HG03558 (cell line): ENCODE measurements at regions not wholly inside any gene's neighbourhood (a gene's known extent, or its start where the extent isn't known, plus 50 kb on each side); places are given as distances from the start of the nearest gene placed in this dataset.

Source experiments
- ATAC-seq: cut with Tn5 transposase; IDR thresholded peaks from one replicate; pipeline ENCODE4 v1.9.1; 2021; ENCODE audit warnings: moderate number of reproducible peaks; ENCODE audit not compliant: unreplicated experiment; ENCODE audit errors: extremely low read depth

- no peak for ATAC-seq
Measured at GRCh38 chr17:73777131-73777449, 132.8 kb upstream of the SDK2 start.

DNA sequence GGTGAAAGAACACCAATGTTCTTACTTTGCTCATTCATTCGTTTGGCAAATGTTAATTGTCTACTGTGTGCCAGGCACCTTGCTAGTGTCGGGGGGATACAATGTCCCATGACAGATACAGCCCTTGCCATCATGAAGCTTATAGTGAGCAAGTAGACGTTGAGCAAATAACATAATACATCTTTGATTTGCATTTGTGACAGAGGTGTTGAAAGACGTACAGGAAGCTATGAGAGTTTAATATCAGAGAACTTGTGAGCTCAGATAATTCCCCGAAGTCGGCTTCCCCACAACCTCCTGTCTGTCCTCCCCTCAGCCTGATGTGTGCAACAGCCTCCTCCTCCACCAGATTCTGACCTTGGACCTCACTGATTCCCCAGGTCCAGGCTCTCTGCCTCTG, 138.0 kb upstream of the SDK2 start:
- ATAC-seq = no peak

- ATAC-seq = no peak
Measured at GRCh38 chr17:73782641-73783381, 138.6 kb upstream of the SDK2 start.

GRCh38 chr17:73783382-73783766, 139.1 kb upstream of the SDK2 start:
- ATAC-seq = no peak

- no peak for ATAC-seq
Measured at GRCh38 chr17:73783945-73784603, 139.8 kb upstream of the SDK2 start.

DNA sequence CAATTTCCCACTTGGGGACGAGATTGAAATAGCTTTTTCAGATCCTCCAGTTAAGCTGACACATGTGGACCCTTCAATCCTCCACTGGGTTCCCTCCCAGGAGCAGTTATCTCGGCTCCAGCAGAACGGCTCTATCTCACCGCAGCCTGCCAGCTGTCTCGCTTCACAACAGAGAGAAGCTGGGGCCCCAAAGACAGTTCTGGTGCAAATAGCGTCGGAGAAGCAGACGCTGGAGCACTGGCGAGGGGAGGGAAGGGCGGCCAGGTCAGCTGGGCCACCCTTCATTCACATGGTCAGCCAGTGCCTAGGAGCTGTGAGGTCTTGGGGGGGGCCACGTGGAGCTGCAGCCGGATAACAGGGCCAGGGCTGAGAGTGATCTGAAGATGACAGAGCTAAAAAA, 141.3 kb upstream of the SDK2 start:
- no peak for ATAC-seq

DNA sequence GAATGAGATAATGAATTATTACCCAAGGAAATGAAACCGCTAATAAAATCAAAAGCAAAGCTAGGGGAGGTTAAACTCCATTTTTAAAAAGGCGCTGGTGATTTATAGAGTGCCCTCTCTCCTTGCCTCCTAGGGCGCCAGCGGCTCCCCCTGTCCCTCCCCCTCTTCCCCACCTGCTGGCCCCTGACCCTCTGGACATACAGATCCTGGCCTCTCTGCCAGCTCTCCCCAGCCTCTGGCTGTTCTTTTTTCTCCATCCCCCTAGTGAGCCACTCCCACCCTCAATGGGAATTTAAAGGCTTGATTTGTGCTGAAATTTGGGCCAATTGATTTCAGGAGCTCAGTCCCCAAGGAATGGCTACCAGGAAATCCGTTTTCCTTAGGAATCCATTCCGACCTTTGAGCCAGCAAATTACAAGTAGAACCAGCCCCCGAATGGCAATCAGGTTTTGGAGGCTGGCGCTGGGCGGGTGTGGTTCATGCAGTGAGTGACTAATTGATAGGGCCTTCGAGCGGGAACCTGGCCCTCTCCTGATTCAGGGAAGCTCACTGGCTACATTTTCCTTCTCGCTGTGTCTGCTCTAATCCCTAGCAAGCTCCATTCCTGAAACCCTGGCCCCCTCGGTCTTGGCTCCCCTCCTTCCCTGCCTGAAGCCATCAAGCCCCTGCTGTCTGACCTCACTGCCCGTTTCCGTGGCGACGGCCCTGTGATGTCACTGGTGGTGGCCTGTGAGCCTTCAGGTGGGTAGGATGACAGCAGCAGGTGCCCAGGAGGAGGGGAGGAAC, 141.9 kb upstream of the SDK2 start:
- no peak for ATAC-seq

DNA sequence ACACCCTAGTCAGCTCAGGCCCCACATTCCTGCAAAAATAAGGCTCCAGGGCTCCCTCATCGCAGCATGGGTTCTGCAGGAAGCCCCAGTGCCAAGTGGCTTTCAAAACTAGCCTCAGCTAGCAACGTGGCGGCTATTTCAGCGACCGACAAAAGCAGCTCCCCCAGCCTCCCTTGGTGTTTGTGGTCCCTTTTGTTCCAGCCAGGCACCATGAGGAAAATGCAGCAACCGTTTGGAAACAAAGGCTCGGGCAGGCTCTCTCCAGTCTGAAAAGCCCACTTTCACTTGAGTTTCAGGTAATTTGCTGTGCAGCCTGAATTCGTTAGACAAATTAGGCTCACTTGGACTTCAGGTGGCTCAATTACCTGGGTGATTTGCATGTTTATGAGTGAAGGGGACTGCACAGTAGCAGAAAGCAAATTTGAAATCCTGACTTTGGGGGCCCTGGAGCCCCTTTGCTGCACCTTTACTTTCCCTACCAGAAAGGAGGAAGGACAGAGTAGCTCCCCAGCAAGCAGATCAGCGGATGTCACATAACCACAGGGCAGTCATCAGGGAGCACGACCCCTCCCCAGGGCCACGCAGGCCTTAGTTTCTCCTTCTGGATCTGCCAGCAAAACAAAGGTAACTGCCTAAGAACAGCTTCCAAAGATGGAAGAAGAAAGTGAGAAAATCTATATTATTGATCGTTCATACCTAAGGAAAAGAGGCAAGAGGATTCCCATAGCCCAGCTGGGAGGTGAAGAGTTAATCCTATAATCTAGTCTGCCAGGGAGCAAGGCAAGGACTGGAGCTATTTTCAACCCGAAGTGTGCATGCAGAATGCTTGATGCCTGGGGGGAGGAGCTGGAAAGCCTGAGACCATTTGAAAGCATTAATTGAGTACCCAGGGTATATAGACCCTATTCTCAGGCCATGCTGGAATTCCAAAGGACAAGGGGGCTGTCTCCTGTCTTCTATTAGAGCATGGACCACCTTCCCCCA, 143.1 kb upstream of the SDK2 start:
- ATAC-seq = no peak

GRCh38 chr17:73788111-73788510, 143.9 kb upstream of the SDK2 start:
- ATAC-seq = no peak

DNA sequence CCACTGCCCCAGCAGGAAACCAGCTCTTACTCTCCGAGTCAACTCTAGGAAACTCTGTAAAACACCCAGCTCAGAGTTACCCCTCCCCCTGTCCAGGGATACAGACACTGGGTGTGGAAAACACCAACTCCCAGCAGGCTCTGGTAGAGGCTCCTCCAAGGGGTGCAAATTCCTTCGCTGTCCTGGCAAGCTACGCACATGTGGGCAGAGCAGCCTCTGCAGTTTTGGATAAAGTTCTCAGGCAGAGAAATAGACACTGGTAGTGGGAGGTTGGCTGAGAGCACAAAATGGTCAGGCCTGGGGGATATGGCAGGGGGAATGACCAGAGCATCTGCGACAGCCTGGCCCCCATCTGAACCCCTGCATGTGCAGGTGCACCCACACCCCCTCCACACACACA, 146.9 kb upstream of the SDK2 start:
- ATAC-seq = no peak

- ATAC-seq = no peak
Measured at GRCh38 chr17:73791631-73792030, 147.4 kb upstream of the SDK2 start.

DNA sequence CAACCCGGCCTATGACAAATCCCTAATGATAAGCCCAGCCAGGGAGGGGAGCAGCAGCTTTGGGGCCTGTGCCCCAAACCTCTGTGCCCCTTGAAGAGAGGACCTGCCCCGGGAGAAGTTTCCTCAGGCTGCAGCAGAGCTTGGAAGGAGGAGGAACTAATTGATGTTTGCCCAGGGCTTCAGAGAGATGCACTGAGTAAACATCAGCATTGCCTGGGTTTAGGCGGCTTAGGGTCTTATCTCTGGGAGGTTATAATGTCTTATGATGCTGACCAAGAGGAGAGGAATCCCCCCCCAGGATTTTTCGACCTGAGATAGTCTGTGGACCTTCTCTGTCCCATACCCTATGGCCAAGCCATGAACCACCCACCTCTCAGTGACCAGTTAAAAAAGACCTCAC, 148.7 kb upstream of the SDK2 start:
- ATAC-seq = no peak

GRCh38 chr17:73794336-73794735, 150.1 kb upstream of the SDK2 start:
- ATAC-seq = no peak

DNA sequence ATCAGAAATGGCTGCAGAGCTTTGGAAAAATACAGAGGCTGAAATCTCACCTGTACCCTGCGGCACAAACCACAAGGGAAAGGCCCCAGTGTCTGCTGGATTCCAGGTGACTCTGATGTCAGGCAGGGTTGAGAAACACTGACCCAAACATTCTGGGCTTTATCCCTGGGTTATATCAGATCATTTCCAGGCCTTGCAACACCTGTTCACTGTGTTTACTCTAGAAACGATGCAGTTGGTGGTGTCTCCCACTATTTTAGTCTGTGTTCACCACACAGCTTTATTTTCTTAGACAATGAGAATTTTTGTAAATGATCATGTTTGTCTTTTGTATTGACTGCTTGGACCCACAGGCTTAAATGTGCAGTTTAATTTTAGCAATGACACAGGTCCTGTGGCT, 151.5 kb upstream of the SDK2 start:
- ATAC-seq = no peak

DNA sequence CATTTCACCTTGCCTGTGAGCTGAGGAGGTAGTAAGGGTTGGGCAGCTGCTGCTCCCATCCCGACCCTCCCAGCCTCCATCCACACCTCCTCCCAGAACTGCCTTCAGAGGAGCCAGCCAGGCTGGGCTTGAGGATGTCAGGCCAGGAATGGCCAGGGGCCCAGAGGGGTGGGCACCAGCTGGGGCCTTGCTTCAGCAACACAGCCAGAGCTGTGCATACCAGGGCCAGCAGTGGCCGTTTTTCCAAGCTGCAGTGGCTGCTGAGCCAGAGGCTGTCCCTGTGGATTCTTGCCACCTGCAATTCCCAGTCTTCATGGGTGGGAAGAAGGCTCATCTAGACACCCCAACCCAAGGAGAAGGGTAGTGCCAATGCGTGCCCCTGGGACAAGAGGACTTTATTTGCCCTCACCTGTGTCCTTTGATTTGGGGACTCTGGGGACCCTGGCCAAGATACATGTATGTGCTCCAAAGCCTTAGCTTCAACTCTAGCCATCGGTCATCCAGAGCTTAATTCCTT, 153.4 kb upstream of the SDK2 start:
- no peak for ATAC-seq

- no peak for ATAC-seq
Measured at GRCh38 chr17:73798111-73798748, 154.0 kb upstream of the SDK2 start.

DNA sequence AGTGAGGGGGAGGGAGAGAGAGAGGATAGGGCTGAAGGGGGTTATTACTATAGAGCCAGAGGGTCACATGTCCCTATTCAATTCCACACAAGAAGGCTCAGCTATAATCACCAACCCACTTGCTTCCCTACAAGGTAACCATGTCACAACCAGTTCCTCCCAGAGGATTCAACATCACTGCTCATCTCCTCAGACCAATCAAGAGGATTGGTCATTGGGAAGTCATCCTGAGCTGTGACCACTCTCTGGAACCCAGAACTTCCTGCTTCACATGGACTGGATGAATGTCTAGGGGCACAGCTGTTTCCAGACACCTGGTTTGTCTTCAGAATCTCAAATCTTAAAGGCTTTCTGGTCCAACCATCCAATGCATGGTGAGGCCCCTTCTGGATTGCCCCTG, 154.9 kb upstream of the SDK2 start:
- no peak for ATAC-seq

DNA sequence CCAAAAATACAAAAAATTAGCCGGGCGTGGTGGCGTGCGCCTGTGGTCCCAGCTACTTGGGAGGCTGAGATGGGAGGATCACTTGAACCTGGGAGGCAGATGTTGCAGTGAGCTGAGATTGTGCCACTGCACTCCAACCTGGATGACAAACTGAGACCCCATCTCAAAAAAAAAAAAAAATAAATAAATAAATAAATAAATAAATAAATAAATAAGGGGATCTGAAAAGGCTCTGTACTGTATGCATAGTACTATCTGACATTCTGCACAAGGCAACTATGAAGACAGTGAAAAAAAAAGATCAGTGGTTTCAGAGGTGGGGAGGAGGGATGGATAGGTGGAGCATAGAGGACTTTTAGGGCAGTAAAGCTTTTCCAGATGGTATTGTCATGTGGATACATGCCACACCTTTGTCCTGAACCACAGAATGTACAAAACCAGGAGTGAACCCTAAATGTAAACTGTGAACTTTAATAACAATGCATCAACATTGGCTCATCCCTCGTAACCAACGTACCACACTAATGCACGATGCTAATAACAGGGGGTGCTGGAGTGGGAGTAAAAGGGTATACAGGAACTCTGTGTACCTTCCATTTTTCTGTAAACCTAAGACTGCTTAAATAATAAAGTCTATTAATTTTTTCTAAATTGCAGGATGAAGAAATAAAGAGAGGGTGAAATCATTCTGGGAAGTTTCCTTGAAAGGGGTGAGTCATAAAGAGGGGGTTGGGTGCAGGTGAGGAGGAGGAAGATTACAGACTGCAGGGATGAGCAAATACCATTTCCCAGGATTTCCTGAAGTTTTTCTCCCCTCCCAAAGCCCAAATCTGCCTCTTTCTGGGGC, 155.8 kb upstream of the SDK2 start:
- no peak for ATAC-seq

- no peak for ATAC-seq
Measured at GRCh38 chr17:73800893-73801292, 156.6 kb upstream of the SDK2 start.
